Fibroblast of skin of left biceps (primary cell): ENCODE measurements at regions not wholly inside any gene's neighbourhood (a gene's known extent, or its start where the extent isn't known, plus 50 kb on each side); places are given as distances from the start of the nearest gene placed in this dataset.
"Not testable (repeated sequence)": the region's sequence is repeated elsewhere in the genome, so short reads cannot be mapped to it uniquely, and the experiment has no call there.

ENCODE experiments used
- DNase-seq, 2 experiments: peaks; one replicate each; pipeline ENCODE4 v3.0.0-alpha.2; 2013; ENCODE audit warnings: low read depth in 2 of 2

- peak; percentile 22 to 23 for DNase-seq
Measured at GRCh38 chr4:77220828-77221613, 64.0 kb downstream of the CCNG2 start.

GRCh38 chr4:77225022-77225421 is 68.0 kb downstream of the CCNG2 start:
- no peak for DNase-seq

GRCh38 chr4:77226939-77227705 is 70.1 kb downstream of the CCNG2 start:
- DNase-seq, result no peak

- no peak for DNase-seq
Measured at GRCh38 chr4:77229433-77229832, 72.4 kb downstream of the CCNG2 start.

- no peak for DNase-seq
Measured at GRCh38 chr4:77232653-77233052, 75.6 kb downstream of the CCNG2 start.

GRCh38 chr4:77235289-77235854 is 78.4 kb downstream of the CCNG2 start:
- no peak for DNase-seq

- DNase-seq, result no peak
Measured at GRCh38 chr4:77236806-77237205, 79.8 kb downstream of the CCNG2 start.

GRCh38 chr4:77240469-77241066 is 83.6 kb downstream of the CCNG2 start:
- DNase-seq, result peak in 1 of 2 experiments; percentile 10

- no peak for DNase-seq
Measured at GRCh38 chr4:77248805-77249204, 91.8 kb downstream of the CCNG2 start.

- no peak for DNase-seq
Measured at GRCh38 chr4:77251751-77252150, 94.7 kb downstream of the CCNG2 start.

- no peak for DNase-seq
Measured at GRCh38 chr4:77263247-77263646, 106.2 kb downstream of the CCNG2 start.

GRCh38 chr4:77263976-77264375 is 107.0 kb downstream of the CCNG2 start:
- DNase-seq, result not testable (repeated sequence)

- no peak for DNase-seq
Measured at GRCh38 chr4:77264826-77265225, 107.8 kb downstream of the CCNG2 start.

GRCh38 chr4:77268108-77268507 is 111.1 kb downstream of the CCNG2 start:
- no peak for DNase-seq

GRCh38 chr4:77269505-77269904 is 112.5 kb downstream of the CCNG2 start:
- no peak for DNase-seq

GRCh38 chr4:77273412-77273811 is 116.4 kb downstream of the CCNG2 start:
- no peak for DNase-seq

GRCh38 chr4:77279114-77279513 is 122.1 kb downstream of the CCNG2 start:
- DNase-seq, result not testable (repeated sequence)

GRCh38 chr4:77282305-77282704 is 125.3 kb downstream of the CCNG2 start:
- DNase-seq, result no peak

- no peak for DNase-seq
Measured at GRCh38 chr4:77284036-77284435, 127.0 kb downstream of the CCNG2 start.

GRCh38 chr4:77286906-77287305 is 129.9 kb downstream of the CCNG2 start:
- no peak for DNase-seq

- DNase-seq, result no peak
Measured at GRCh38 chr4:77293426-77293825, 136.4 kb downstream of the CCNG2 start.

GRCh38 chr4:77300996-77301395 is 144.0 kb downstream of the CCNG2 start:
- DNase-seq, result not testable (repeated sequence)
